Neural progenitor cell (in vitro differentiated cells): ENCODE measurements at regions not wholly inside any gene's neighbourhood (a gene's known extent, or its start where the extent isn't known, plus 50 kb on each side); places are given as distances from the start of the nearest gene placed in this dataset.

Source experiments
- DNase-seq: peaks from one replicate; pipeline ENCODE4 v3.0.0-alpha.2; 2016; ENCODE audit warnings: low spot score
- H2AFZ ChIP-seq: fragments of 200-600 bp; sonication (generic); replicated peaks from 2 replicates; pipeline ENCODE4 v1.6.1; 2016; ENCODE audit warnings: antibody characterized with exemption
- H3F3A ChIP-seq: fragments of 200-600 bp; sonication (generic); 2 replicates; pipeline ENCODE4 v1.6.1; 2016; ENCODE audit warnings: antibody characterized with exemption, low read depth
- H3K27ac ChIP-seq: fragments of 200-600 bp; sonication (generic); 2 replicates; pipeline ENCODE4 v1.5.1; 2016; ENCODE audit warnings: mild to moderate bottlenecking
- H3K27me3 ChIP-seq: fragments of 200-600 bp; sonication (generic); 2 replicates; pipeline ENCODE4 v1.6.1; 2016; ENCODE audit warnings: mild to moderate bottlenecking, moderate library complexity
- H3K36me3 ChIP-seq: fragments of 200-600 bp; sonication (generic); 2 replicates; pipeline ENCODE4 v1.5.1; 2016
- H3K4me1 ChIP-seq: fragments of 200-600 bp; sonication (generic); 2 replicates; pipeline ENCODE4 v1.6.1; 2016; ENCODE audit warnings: mixed run types
- H3K4me2 ChIP-seq: fragments of 200-600 bp; sonication (generic); 2 replicates; pipeline ENCODE4 v1.6.1; 2016
- H3K4me3 ChIP-seq: fragments of 200-600 bp; sonication (generic); 2 replicates; pipeline ENCODE4 v1.5.1; 2016
- H3K79me2 ChIP-seq: fragments of 200-600 bp; sonication (generic); 2 replicates; pipeline ENCODE4 v1.6.1; 2016; ENCODE audit warnings: low read depth
- H3K9ac ChIP-seq: fragments of 200-600 bp; sonication (generic); 2 replicates; pipeline ENCODE4 v1.6.1; 2016
- H3K9me3 ChIP-seq: fragments of 200-600 bp; sonication (generic); 2 replicates; pipeline ENCODE4 v1.5.1; 2016; ENCODE audit warnings: low read depth
- H4K20me1 ChIP-seq: fragments of 200-600 bp; sonication (generic); 2 replicates; pipeline ENCODE4 v1.6.1; 2016; ENCODE audit warnings: low read depth
- H3K27ac Mint-ChIP-seq: 3 replicates; pipeline ENCODE4 v1.8.0; 2021; ENCODE audit warnings: mixed read lengths
- H3K27me3 Mint-ChIP-seq: 2 replicates; pipeline ENCODE4 v1.8.0; 2022; ENCODE audit warnings: low read depth, mild to moderate bottlenecking, inconsistent platforms, moderate library complexity, mixed read lengths; ENCODE audit not compliant: insufficient read depth
- H3K36me3 Mint-ChIP-seq: 3 replicates; pipeline ENCODE4 v1.8.0; 2021; ENCODE audit warnings: mixed read lengths
- H3K4me1 Mint-ChIP-seq: 3 replicates; pipeline ENCODE4 v1.8.0; 2021; ENCODE audit warnings: mixed read lengths
- H3K4me3 Mint-ChIP-seq: 3 replicates; pipeline ENCODE4 v1.8.0; 2021; ENCODE audit warnings: mild to moderate bottlenecking, moderate library complexity, mixed read lengths
- H3K9me3 Mint-ChIP-seq: 3 replicates; pipeline ENCODE4 v1.8.0; 2020; ENCODE audit warnings: mixed read lengths
- EZH2 ChIP-seq: fragments of 200-600 bp; sonication (generic); IDR thresholded peaks from 2 replicates; pipeline ENCODE4 v1.6.1; 2017; ENCODE audit warnings: antibody characterized with exemption, mild to moderate bottlenecking, moderate library complexity
- EZH2phosphoT487 ChIP-seq: fragments of 200-600 bp; sonication (generic); IDR thresholded peaks from 2 replicates; pipeline ENCODE4 v1.6.1; 2017; ENCODE audit warnings: antibody characterized with exemption
- TF ChIP-seq, protein P1 (sequence below): fragments of 200-600 bp; sonication (generic); IDR thresholded peaks from 2 replicates; pipeline ENCODE4 v1.5.1; 2017; ENCODE audit warnings: antibody characterized with exemption, mild to moderate bottlenecking

DNA sequence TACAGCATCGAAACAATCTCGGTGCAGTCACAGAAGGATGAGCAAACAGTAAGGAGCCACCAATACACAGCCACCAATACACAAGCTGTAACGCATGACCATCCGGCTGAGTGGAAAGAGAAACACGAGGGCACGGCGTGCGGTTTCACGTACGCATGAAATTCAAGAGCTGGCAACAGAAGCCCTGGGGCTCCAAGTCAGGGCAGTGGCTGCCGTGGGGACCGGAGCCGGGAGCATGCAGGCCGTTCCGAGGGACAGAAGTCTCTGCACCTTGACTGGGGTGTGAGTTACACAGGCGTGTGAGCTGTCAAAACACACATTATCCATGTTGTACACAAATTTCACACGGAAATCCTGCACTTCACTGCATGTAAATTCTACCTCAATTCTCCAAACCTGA is 50.6 kb upstream of the METRNL start:
- peaks cover 40% of the 10 kb centered on the region for H3K36me3 Mint-ChIP-seq
- H3K36me3 ChIP-seq: no peaks in the 10 kb centered on the region
- H3K9me3 Mint-ChIP-seq: peaks cover 14% of the 10 kb centered on the region
- peaks cover 2% of the 10 kb centered on the region for H3K27me3 Mint-ChIP-seq
- H3K4me2 ChIP-seq: no peak overlapping the region
- no peak overlapping the region for H3K27ac Mint-ChIP-seq
- no peak for DNase-seq
- peaks cover 10% of the 10 kb centered on the region for H3K4me1 ChIP-seq
- no peak overlapping the region for H2AFZ ChIP-seq
- no peaks in the 10 kb centered on the region for H3K79me2 ChIP-seq
- no peaks in the 10 kb centered on the region for H4K20me1 ChIP-seq
- no peak for TF ChIP-seq EZH2
- TF ChIP-seq, protein P1, sequence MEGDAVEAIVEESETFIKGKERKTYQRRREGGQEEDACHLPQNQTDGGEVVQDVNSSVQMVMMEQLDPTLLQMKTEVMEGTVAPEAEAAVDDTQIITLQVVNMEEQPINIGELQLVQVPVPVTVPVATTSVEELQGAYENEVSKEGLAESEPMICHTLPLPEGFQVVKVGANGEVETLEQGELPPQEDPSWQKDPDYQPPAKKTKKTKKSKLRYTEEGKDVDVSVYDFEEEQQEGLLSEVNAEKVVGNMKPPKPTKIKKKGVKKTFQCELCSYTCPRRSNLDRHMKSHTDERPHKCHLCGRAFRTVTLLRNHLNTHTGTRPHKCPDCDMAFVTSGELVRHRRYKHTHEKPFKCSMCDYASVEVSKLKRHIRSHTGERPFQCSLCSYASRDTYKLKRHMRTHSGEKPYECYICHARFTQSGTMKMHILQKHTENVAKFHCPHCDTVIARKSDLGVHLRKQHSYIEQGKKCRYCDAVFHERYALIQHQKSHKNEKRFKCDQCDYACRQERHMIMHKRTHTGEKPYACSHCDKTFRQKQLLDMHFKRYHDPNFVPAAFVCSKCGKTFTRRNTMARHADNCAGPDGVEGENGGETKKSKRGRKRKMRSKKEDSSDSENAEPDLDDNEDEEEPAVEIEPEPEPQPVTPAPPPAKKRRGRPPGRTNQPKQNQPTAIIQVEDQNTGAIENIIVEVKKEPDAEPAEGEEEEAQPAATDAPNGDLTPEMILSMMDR: no peak
- TF ChIP-seq EZH2phosphoT487: no peak
- peaks cover 6% of the 10 kb centered on the region for H3F3A ChIP-seq
- no peaks in the 10 kb centered on the region for H3K27me3 ChIP-seq
- H3K4me3 ChIP-seq: no peak overlapping the region
- H3K9me3 ChIP-seq: no peaks in the 10 kb centered on the region
- no peak overlapping the region for H3K9ac ChIP-seq
- no peak overlapping the region for H3K4me3 Mint-ChIP-seq
- H3K4me1 Mint-ChIP-seq: peaks cover 22% of the 10 kb centered on the region
- H3K27ac ChIP-seq: no peak overlapping the region

DNA sequence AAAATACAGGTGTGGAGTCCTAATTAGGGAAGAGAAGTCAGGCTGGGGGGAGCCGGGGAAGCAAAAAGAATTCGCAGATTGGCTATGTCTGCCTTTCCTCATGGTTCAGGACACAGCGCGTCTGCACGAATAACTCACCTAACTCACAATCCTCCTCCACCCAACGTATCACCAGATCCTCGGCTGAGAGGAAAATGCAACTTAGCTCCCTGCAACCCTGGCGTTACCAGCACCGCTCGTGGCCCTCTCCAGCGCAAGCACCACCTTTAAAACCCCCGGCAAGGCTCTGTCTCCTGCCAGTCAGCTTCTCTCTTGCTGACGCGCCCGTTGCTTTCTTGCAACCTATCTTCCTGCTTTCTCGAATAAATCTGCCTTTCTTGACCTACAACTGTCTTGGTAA is 49.8 kb upstream of the METRNL start:
- Histone ChIP-seq H3K4me3 (no peak overlapping the region), H3K27ac (no peak overlapping the region), H3K36me3 (no peaks in the 10 kb centered on the region), H3F3A (peaks cover 6% of the 10 kb centered on the region), H4K20me1 (no peaks in the 10 kb centered on the region), H3K4me1 (peaks cover 10% of the 10 kb centered on the region), H3K4me2 (no peak overlapping the region), H3K27me3 (no peaks in the 10 kb centered on the region), H2AFZ (no peak overlapping the region), H3K9me3 (no peaks in the 10 kb centered on the region), H3K9ac (no peak overlapping the region), H3K79me2 (no peaks in the 10 kb centered on the region)
- Mint-ChIP-seq H3K27ac (no peak overlapping the region), H3K27me3 (peaks cover 2% of the 10 kb centered on the region), H3K9me3 (peaks cover 16% of the 10 kb centered on the region), H3K4me1 (peaks cover 21% of the 10 kb centered on the region), H3K4me3 (no peak overlapping the region), H3K36me3 (peaks cover 46% of the 10 kb centered on the region)
- DNase-seq: no peak
- TF ChIP-seq, protein P1: no peak
- TF ChIP-seq EZH2phosphoT487: no peak
